OCI-LY7 (cell line): ENCODE measurements at regions not wholly inside any gene's neighbourhood (a gene's known extent, or its start where the extent isn't known, plus 50 kb on each side); places are given as distances from the start of the nearest gene placed in this dataset.

Source experiments
- CTCF ChIP-seq: fragments of 200-600 bp; sonication (generic); conservative IDR thresholded peaks from 2 replicates; pipeline ENCODE4 v1.5.1; 2014; ENCODE audit warnings: mild to moderate bottlenecking, antibody characterized with exemption, low read length, moderate library complexity, mixed read lengths
- EZH2phosphoT487 ChIP-seq: fragments of 200-600 bp; sonication (generic); IDR thresholded peaks from 2 replicates; pipeline ENCODE4 v1.6.1; 2018; ENCODE audit warnings: low read depth, borderline replicate concordance, mild to moderate bottlenecking, mixed run types, antibody characterized with exemption, low read length, moderate library complexity, mixed read lengths

GRCh38 chr1:68936530-68936929 is 439.6 kb upstream of the DEPDC1 start:
- TF ChIP-seq CTCF, result no peak
- TF ChIP-seq EZH2phosphoT487, result no peak
